ENCODE measurements at regions not wholly inside any gene's neighbourhood (a gene's known extent, or its start where the extent isn't known, plus 50 kb on each side); places are given as distances from the start of the nearest gene placed in this dataset.
"Not testable (repeated sequence)": the region's sequence is repeated elsewhere in the genome, so short reads cannot be mapped to it uniquely, and the experiment has no call there.

- no peak for DNase-seq
Observed at GRCh38 chr14:89564286-89564957, 147.4 kb upstream of the FOXN3 start.

GRCh38 chr14:89563471-89563870, 146.4 kb upstream of the FOXN3 start:
- DNase-seq = no peak

- DNase-seq = no peak
Observed at GRCh38 chr14:89551955-89552354, 134.9 kb upstream of the FOXN3 start.

DNA sequence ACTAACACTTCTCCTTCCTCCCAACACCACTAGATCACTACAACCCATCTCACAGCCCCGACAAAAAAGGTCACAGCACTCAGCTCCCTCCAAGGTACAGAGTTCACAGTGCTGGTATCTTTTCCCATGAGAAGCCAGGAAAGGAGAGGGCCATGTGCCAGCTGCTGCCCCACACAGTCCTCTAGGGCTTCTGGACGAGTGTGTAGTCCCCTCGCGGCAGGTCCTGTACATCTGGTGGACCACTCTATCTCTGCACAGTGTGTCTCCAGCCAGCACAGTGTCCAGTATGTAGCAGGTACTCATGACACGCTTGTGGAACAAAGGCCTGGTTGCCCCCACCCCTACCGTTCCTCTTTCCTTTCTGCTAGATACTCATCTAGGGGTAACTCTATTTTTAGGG, 134.4 kb upstream of the FOXN3 start:
- DNase-seq = no peak

DNA sequence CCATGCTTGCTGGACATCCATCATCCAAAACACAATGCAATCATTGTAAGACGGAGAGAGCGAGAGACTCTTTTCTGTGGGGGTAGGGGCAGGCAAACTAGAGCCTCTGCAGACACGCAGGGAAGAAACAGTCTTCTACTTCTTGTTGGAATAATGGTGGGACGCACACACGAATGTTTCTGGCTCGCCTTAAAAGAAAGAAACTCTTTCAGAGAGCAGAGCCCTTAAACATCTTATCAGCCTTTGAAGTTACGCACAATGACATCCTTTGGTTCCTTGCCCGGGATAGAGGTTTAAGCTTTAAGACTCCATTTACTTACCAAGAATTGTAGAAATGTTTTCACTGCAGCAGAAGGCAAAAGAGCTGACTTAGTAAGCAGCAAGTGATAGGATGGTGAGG, 133.8 kb upstream of the FOXN3 start:
- no peak for DNase-seq

- no peak for DNase-seq
Observed at GRCh38 chr14:89549381-89550125, 132.5 kb upstream of the FOXN3 start.

DNA sequence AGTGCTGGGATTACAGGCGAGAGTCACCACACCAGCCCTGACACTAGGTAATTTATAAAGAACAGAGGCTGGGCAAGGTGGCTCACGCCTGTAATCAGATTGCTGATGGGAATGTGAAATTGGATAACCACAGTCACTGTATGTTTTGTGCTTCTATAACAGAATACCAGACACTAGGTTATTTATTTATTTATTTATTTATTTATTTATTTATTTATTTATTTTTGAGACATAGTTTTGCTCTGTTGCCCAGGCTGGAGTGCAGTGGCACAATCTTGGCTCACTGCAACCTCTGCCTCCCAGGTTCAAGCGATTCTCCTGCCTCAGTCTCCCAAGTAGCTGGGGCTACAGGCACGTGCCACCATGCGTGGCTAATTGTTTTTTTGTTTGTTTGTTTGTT, 130.0 kb upstream of the FOXN3 start:
- not testable (repeated sequence) for DNase-seq

DNA sequence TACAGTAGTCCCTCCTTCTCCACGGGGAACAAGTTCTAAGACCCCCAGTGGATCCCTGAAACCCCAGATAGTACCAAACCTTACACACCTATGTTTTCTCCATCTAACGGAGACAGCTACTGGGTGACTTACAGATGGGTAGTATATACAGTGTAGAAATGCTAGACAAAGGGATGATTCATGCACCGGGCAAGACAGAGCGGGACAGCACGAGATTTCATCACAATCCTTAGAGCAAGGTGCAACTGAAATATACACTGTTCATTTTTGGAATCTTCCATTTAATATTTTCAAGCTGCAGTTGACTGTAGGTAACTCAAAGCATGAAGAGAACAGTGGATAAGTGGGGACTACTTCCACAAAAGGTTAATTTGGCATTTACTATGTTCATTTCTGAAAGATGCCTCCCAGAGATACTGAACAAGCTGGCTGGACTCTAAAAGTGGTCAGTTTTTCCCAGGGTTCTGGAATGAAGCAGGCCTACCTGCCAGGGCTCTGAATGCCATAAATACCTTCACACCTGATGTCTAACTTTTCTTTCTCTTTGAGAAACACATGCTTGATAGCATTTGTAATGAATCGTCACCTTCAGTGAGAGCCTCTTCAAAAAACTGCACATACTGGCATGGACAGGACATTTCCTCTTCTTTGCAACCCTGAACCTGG, 127.7 kb upstream of the FOXN3 start:
- DNase-seq = no peak

DNA sequence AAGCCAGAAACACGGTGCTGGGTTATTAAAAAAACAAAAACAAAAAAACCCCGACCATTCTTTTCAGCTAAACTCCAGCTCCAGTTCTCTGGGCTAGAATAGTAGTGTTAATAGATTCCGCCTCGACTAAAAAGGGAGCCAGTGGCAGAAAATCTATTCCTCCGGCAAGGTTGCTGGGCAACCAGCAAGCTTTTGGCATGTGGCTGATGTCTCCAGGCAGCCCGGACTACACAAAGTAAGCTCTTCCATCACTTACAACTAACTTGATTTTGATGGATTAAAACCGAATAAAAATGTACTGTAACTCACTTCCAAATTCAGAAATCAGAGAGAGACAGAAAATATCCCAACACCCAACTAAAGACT, 126.4 kb upstream of the FOXN3 start:
- DNase-seq = no peak

- no peak for DNase-seq
Observed at GRCh38 chr14:89542786-89543424, 125.9 kb upstream of the FOXN3 start.

GRCh38 chr14:89540830-89541470, 123.9 kb upstream of the FOXN3 start:
- no peak for DNase-seq

DNA sequence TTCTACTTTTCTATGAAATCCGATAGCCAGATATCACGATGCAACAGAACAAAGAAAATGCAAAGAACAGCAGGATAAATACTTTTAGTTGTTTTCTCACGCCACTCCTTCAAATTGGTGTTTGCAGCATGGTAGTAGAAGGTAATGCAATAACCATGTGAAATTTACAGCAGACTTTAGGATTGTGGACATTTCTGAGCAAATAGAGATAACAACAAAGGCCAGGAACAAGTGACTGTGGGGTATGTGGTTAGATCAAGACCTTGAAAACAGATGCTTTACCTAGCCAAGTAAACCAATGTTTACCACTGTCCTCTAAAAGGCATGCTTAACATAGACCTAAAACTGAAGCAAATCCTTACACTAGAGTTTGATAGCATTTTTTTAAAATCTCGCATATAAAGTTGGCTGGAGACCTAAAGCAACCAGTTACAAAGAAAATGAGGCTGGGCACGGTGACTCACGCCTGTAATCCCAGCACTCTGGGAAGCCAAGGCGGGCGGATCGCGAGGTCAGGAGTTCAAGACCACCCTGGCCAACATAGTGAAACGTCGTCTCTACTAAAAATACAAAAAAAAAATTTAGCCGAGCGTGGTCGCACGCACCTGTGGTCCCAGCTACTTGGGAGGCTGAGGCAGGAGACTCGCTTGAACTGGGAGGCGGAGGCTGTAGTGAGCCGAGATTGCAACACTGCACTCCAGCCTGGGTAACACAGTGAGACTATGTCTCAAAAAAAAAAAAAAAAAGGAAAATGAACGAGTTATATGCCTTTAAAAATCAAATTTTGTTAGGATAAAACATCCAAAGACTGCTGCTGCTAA, 123.2 kb upstream of the FOXN3 start:
- DNase-seq = no peak

DNA sequence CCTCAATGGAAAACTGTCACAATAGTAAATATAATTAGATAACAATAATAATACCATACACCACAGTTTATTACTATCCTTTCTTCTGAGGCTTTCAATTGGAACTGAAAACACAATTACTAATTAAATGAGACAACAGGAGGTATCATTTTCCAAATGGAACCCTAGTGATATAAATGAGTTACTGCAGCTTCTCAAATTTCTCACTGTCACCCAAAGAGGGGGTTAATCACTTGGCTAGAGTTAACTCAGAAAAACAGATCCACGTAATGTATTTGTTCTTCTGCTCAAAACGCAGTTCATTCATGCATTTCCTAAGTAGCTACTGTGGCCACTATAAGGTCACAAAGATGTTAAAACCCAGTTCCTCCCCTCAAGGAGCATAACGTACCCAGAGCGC, 120.9 kb upstream of the FOXN3 start:
- DNase-seq = no peak

GRCh38 chr14:89534902-89535685, 118.1 kb upstream of the FOXN3 start:
- no peak for DNase-seq

DNA sequence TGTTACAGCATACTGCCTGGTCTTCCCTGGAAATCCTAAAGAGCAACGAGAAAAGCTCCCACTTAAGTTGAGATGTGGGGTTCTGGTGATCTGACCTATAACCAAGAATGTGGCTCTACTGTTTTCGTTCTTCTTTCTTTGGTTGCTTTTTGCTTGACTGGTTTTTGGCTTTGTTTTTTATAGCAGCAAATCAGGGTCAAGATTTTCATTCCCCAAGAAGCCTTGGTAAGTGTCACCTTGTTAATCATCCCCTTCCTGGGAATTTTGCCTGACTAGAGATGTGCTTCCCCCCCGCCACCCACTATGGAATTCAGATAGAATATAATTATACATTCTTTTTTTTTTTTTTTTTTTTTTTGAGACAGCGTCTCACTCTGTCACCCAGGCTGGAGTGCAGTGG, 116.7 kb upstream of the FOXN3 start:
- DNase-seq = no peak

GRCh38 chr14:89533136-89533535, 116.1 kb upstream of the FOXN3 start:
- no peak for DNase-seq

- DNase-seq = no peak
Observed at GRCh38 chr14:89531661-89532335, 114.8 kb upstream of the FOXN3 start.

DNA sequence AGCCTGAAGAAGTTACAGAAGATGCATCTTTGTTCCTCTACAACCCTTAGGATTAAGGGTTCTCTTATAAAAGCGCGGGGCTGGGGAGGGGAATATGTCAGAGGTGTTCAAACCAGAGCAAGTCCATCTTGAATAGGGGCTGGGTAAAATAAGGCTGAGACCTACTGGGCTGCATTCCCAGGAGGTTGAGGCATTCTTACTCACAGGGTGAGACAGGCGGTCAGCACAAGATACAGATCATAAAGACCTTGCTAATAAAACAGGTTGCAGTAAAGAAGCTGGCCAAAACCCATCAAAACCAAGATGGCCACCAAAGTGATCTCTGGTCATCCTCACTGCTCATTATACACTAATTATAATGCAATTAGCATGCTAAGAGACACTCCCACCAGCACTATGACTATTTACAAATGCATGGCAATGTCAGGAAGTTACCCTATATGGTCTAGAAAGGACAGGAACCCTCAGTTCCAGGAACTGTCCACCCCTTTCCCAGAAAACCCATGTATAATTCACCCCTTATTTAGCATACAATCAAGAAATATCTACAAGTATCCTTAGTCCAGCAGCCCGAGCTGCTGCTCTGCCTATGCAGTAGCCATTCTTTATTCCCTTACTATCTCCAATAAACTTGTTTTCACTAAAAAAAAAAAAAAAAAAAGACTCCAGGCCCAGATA, 108.1 kb upstream of the FOXN3 start:
- no peak for DNase-seq

DNA sequence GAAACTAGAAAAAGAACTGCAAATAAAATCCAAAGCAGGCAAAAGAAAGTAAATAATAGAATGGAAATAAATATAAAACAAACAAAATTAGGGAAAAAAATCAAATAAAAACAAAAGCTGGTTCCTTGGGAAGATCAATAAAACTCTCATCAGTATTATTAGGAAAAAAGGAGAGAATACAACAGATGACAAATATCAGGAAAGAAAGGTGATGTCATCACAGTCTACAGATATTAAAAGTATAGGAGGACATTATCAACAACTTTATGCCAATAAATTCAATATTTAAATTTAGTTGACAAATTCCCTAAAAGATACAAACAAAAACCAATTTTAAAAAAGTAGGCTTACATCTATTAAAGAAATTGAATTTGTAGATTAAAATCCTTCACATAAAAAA, 107.4 kb upstream of the FOXN3 start:
- DNase-seq = no peak

- DNase-seq = no peak
Observed at GRCh38 chr14:89521988-89522387, 105.0 kb upstream of the FOXN3 start.
